Retinal pigment epithelial cell (primary cell): ENCODE measurements at regions not wholly inside any gene's neighbourhood (a gene's known extent, or its start where the extent isn't known, plus 50 kb on each side); places are given as distances from the start of the nearest gene placed in this dataset.

Experiments
- DNase-seq: peaks from one replicate; pipeline ENCODE4 v3.0.0-alpha.2; 2010; ENCODE audit warnings: low read depth
- H3K4me3 ChIP-seq: 2 replicates; pipeline ENCODE4 v1.5.1; 2011; ENCODE audit warnings: mild to moderate bottlenecking, low read length, control low read depth, moderate library complexity
- CTCF ChIP-seq: conservative IDR thresholded peaks from 2 replicates; pipeline ENCODE4 v1.5.1; 2011; ENCODE audit warnings: low read depth, low read length, control low read depth, inconsistent platforms

- H3K4me3 ChIP-seq: no peak overlapping the region
- no peak for DNase-seq
- no peak for TF ChIP-seq CTCF
Observed at GRCh38 chr5:15092801-15093200, 221.2 kb upstream of the ANKH start.

GRCh38 chr5:15085671-15086070 is 214.1 kb upstream of the ANKH start:
- no peak for DNase-seq
- no peak for TF ChIP-seq CTCF
- no peak overlapping the region for H3K4me3 ChIP-seq

- no peak overlapping the region for H3K4me3 ChIP-seq
- no peak for TF ChIP-seq CTCF
- DNase-seq: no peak
Observed at GRCh38 chr5:15082096-15082495, 210.5 kb upstream of the ANKH start.

- DNase-seq: peak; percentile 47
- H3K4me3 ChIP-seq: no peak overlapping the region
- no peak for TF ChIP-seq CTCF
Observed at GRCh38 chr5:15080219-15080618, 208.6 kb upstream of the ANKH start.

GRCh38 chr5:15079566-15079965 is 208.0 kb upstream of the ANKH start:
- no peak for DNase-seq
- no peak overlapping the region for H3K4me3 ChIP-seq
- no peak for TF ChIP-seq CTCF

GRCh38 chr5:15074651-15075050 is 203.1 kb upstream of the ANKH start:
- no peak overlapping the region for H3K4me3 ChIP-seq
- no peak for TF ChIP-seq CTCF
- DNase-seq: no peak

GRCh38 chr5:15073453-15073852 is 201.9 kb upstream of the ANKH start:
- TF ChIP-seq CTCF: no peak
- DNase-seq: no peak

More at GRCh38 chr5:15073453-15073852, 201.9 kb upstream of the ANKH start:
- H3K4me3 ChIP-seq: no peak overlapping the region
